ENCODE measurements at regions not wholly inside any gene's neighbourhood (a gene's known extent, or its start where the extent isn't known, plus 50 kb on each side); places are given as distances from the start of the nearest gene placed in this dataset.
"Not testable (repeated sequence)": the region's sequence is repeated elsewhere in the genome, so short reads cannot be mapped to it uniquely, and the experiment has no call there.

- not testable (repeated sequence) for H3K36me3 Mint-ChIP-seq
These were observed 138.2 kb downstream of the NPIPB11 start for GRCh38 chr16:29268348-29268747.

GRCh38 chr16:29267891-29268290, 138.6 kb downstream of the NPIPB11 start:
- H3K4me1 Mint-ChIP-seq, H3K27me3 Mint-ChIP-seq, H3K9me3 Mint-ChIP-seq, H3K4me3 Mint-ChIP-seq, H3K27ac Mint-ChIP-seq, H3K36me3 Mint-ChIP-seq: not testable (repeated sequence)

More at GRCh38 chr16:29268348-29268747, 138.2 kb downstream of the NPIPB11 start:
- H3K4me1 Mint-ChIP-seq, H3K4me3 Mint-ChIP-seq, H3K9me3 Mint-ChIP-seq, H3K27ac Mint-ChIP-seq, H3K27me3 Mint-ChIP-seq: not testable (repeated sequence)

- H3K27me3 Mint-ChIP-seq, H3K36me3 Mint-ChIP-seq, H3K4me3 Mint-ChIP-seq, H3K4me1 Mint-ChIP-seq, H3K9me3 Mint-ChIP-seq, H3K27ac Mint-ChIP-seq: not testable (repeated sequence)
These were observed 139.4 kb downstream of the NPIPB11 start for GRCh38 chr16:29267055-29267619.

GRCh38 chr16:29266612-29267011, 139.9 kb downstream of the NPIPB11 start:
- not testable (repeated sequence) for H3K4me1 Mint-ChIP-seq, H3K27ac Mint-ChIP-seq, H3K27me3 Mint-ChIP-seq, H3K4me3 Mint-ChIP-seq, H3K36me3 Mint-ChIP-seq, H3K9me3 Mint-ChIP-seq

GRCh38 chr16:29265255-29265853, 141.2 kb downstream of the NPIPB11 start:
- not testable (repeated sequence) for H3K9me3 Mint-ChIP-seq, H3K27me3 Mint-ChIP-seq, H3K27ac Mint-ChIP-seq, H3K36me3 Mint-ChIP-seq, H3K4me1 Mint-ChIP-seq, H3K4me3 Mint-ChIP-seq

GRCh38 chr16:29264080-29264837, 142.3 kb downstream of the NPIPB11 start:
- not testable (repeated sequence) for H3K4me1 Mint-ChIP-seq, H3K27me3 Mint-ChIP-seq, H3K36me3 Mint-ChIP-seq, H3K9me3 Mint-ChIP-seq, H3K4me3 Mint-ChIP-seq
- peak overlapping the region in 2 of 3 donors; percentile 65 to 76 for H3K27ac Mint-ChIP-seq

- not testable (repeated sequence) for H3K36me3 Mint-ChIP-seq, H3K4me1 Mint-ChIP-seq, H3K27me3 Mint-ChIP-seq, H3K27ac Mint-ChIP-seq, H3K4me3 Mint-ChIP-seq, H3K9me3 Mint-ChIP-seq
These were observed 143.8 kb downstream of the NPIPB11 start for GRCh38 chr16:29262725-29263124.

GRCh38 chr16:29261427-29262248, 144.9 kb downstream of the NPIPB11 start:
- H3K27ac Mint-ChIP-seq, H3K27me3 Mint-ChIP-seq, H3K4me3 Mint-ChIP-seq: not testable (repeated sequence)

GRCh38 chr16:29260683-29261426, 145.7 kb downstream of the NPIPB11 start:
- H3K4me1 Mint-ChIP-seq, H3K36me3 Mint-ChIP-seq, H3K27ac Mint-ChIP-seq, H3K9me3 Mint-ChIP-seq, H3K4me3 Mint-ChIP-seq, H3K27me3 Mint-ChIP-seq: not testable (repeated sequence)

More at GRCh38 chr16:29261427-29262248, 144.9 kb downstream of the NPIPB11 start:
- H3K36me3 Mint-ChIP-seq, H3K4me1 Mint-ChIP-seq, H3K9me3 Mint-ChIP-seq: not testable (repeated sequence)

GRCh38 chr16:29259635-29260457, 146.7 kb downstream of the NPIPB11 start:
- H3K4me3 Mint-ChIP-seq, H3K36me3 Mint-ChIP-seq, H3K27ac Mint-ChIP-seq, H3K27me3 Mint-ChIP-seq, H3K9me3 Mint-ChIP-seq, H3K4me1 Mint-ChIP-seq: not testable (repeated sequence)

- H3K27ac Mint-ChIP-seq, H3K36me3 Mint-ChIP-seq, H3K4me1 Mint-ChIP-seq, H3K27me3 Mint-ChIP-seq, H3K9me3 Mint-ChIP-seq, H3K4me3 Mint-ChIP-seq: not testable (repeated sequence)
These were observed 147.4 kb downstream of the NPIPB11 start for GRCh38 chr16:29258946-29259634.

- H3K36me3 Mint-ChIP-seq, H3K4me1 Mint-ChIP-seq, H3K4me3 Mint-ChIP-seq, H3K27me3 Mint-ChIP-seq, H3K9me3 Mint-ChIP-seq, H3K27ac Mint-ChIP-seq: not testable (repeated sequence)
These were observed 148.8 kb downstream of the NPIPB11 start for GRCh38 chr16:29257419-29258336.

GRCh38 chr16:29256501-29256981, 150.0 kb downstream of the NPIPB11 start:
- Mint-ChIP-seq H3K9me3 (no peaks in the 10 kb centered on the region), H3K27ac (no peak overlapping the region), H3K27me3 (no peaks in the 10 kb centered on the region), H3K36me3 (no peaks in the 10 kb centered on the region), H3K4me3 (no peak overlapping the region), H3K4me1 (no peaks in the 10 kb centered on the region)
